CD8-positive, alpha-beta memory T cell (primary cell): ENCODE measurements at regions not wholly inside any gene's neighbourhood (a gene's known extent, or its start where the extent isn't known, plus 50 kb on each side); places are given as distances from the start of the nearest gene placed in this dataset.
A peak's percentile ranks its signal among the peaks of the same experiment; 100 is the strongest.
"Not testable (repeated sequence)": the region's sequence is repeated elsewhere in the genome, so short reads cannot be mapped to it uniquely, and the experiment has no call there.

Experiments
- CTCF ChIA-PET: fragments of 350-600 bp; sonication (Branson Sonifier 250); formaldehyde crosslinking; loops from one replicate; lab custom pipeline; 2021; ENCODE audit warnings: antibody characterized with exemption; lab: Charles Lee
- POLR2A ChIA-PET: fragments of 350-600 bp; sonication (Branson Sonifier 250); formaldehyde crosslinking; loops from one replicate; lab custom pipeline; 2021; ENCODE audit warnings: antibody characterized with exemption; lab: Charles Lee
- DNase-seq, 5 donors: peaks; one replicate each; pipeline versions ENCODE4 v3.0.0 to v3.0.0-alpha.2; 2020 to 2022; ENCODE audit warnings: mixed read lengths in 1 of 5
- H3K27ac ChIP-seq: one replicate; pipeline ENCODE4 v1.7.0; 2013; ENCODE audit warnings: low read depth, mild to moderate bottlenecking, low read length, moderate library complexity
- H3K27me3 ChIP-seq: 2 replicates; pipeline ENCODE4 v1.7.0; 2013; ENCODE audit warnings: low read length, mild to moderate bottlenecking; ENCODE audit not compliant: insufficient read depth, poor library complexity, severe bottlenecking
- H3K36me3 ChIP-seq: 2 replicates; pipeline ENCODE4 v1.7.0; 2013; ENCODE audit warnings: mild to moderate bottlenecking, low read length, moderate library complexity; ENCODE audit not compliant: insufficient read depth
- H3K4me1 ChIP-seq: 2 replicates; pipeline ENCODE4 v1.7.0; 2013; ENCODE audit warnings: mild to moderate bottlenecking, low read length, moderate library complexity; ENCODE audit not compliant: insufficient read depth
- H3K4me3 ChIP-seq: 2 replicates; pipeline ENCODE4 v1.7.0; 2013; ENCODE audit warnings: mild to moderate bottlenecking, low read length
- H3K9me3 ChIP-seq: 2 replicates; pipeline ENCODE4 v1.7.0; 2013; ENCODE audit warnings: mild to moderate bottlenecking, low read length
- H3K27ac Mint-ChIP-seq, 8 donors: one replicate each; pipeline ENCODE4 v1.8.0; 2020 to 2021; ENCODE audit warnings: mixed read lengths in 8 of 8, mild to moderate bottlenecking in 6 of 8, inconsistent platforms in 3 of 8, moderate library complexity in 3 of 8
- H3K27me3 Mint-ChIP-seq, 2 donors: one replicate each; pipeline ENCODE4 v1.8.0; 2020 to 2021; ENCODE audit warnings: mixed read lengths in 2 of 2, mild to moderate bottlenecking in 1 of 2, moderate library complexity in 1 of 2
- H3K36me3 Mint-ChIP-seq, 3 donors: one replicate each; pipeline ENCODE4 v1.8.0; 2020 to 2021; ENCODE audit warnings: mixed read lengths in 3 of 3, inconsistent platforms in 1 of 3, mild to moderate bottlenecking in 1 of 3
- H3K4me1 Mint-ChIP-seq, 3 donors: one replicate each; pipeline ENCODE4 v1.8.0; 2020 to 2021; ENCODE audit warnings: mixed read lengths in 3 of 3, inconsistent platforms in 1 of 3, mild to moderate bottlenecking in 1 of 3
- H3K4me3 Mint-ChIP-seq, 7 donors: one replicate each; pipeline ENCODE4 v1.8.0; 2020 to 2021; ENCODE audit warnings: mixed read lengths in 7 of 7, mild to moderate bottlenecking in 6 of 7, moderate library complexity in 4 of 7, inconsistent platforms in 2 of 7
- H3K9me3 Mint-ChIP-seq, 5 donors: one replicate each; pipeline ENCODE4 v1.8.0; 2020 to 2022; ENCODE audit warnings: mixed read lengths in 5 of 5, mild to moderate bottlenecking in 3 of 5, moderate library complexity in 2 of 5, inconsistent platforms in 1 of 5

DNA sequence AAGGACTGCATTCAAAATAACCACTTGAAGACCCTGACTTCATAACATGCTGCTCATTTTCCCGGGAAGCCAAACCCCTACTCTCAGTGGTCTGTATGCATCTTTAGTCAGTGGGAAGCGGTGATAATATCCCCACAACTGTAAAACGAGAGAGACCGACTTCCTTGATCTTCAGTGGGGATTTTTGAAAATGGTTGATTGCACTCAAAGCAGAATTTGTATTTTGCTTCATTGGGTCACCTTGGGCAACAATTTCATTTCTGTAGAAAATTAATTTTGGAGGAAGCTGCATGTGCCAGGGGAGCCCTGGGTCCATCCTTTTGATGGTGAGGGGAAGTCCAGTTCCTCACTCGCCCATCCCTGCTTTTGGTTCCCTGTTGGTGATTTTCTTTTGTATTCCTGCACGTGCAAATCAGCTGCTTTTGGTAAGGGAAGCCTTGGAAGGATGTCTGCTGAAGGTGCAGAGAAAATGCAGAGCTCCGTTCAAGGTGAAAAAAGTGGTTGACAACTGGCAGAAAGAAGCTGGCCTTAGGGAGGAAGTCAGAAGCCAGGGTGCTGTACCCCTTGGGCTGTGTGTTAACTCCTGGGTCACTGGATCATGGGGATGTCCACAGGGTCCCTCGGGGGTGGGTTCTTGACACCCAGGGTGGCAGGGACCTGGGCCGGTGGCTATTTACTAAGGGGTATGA lies 89.8 kb upstream of the CRYM start:
- not testable (repeated sequence) for H3K27ac ChIP-seq, H3K9me3 ChIP-seq
- peak overlapping the region in 1 of 8 donors; percentile 33 for H3K27ac Mint-ChIP-seq

GRCh38 chr16:21366998-21367397 lies 88.9 kb upstream of the CRYM start:
- H3K27me3 ChIP-seq, H3K36me3 Mint-ChIP-seq, H3K27ac ChIP-seq, H3K4me3 Mint-ChIP-seq, DNase-seq, POLR2A ChIA-PET, H3K9me3 Mint-ChIP-seq, H3K27ac Mint-ChIP-seq, H3K4me1 Mint-ChIP-seq, H3K36me3 ChIP-seq, H3K4me3 ChIP-seq, H3K4me1 ChIP-seq, H3K9me3 ChIP-seq, CTCF ChIA-PET: not testable (repeated sequence)
- peaks cover 1 to 13% of the 10 kb centered on the region in 2 donors for H3K27me3 Mint-ChIP-seq

More for the DNA sequence above, 89.8 kb upstream of the CRYM start:
- H3K4me1 Mint-ChIP-seq, H3K4me3 Mint-ChIP-seq, H3K4me3 ChIP-seq, CTCF ChIA-PET, H3K27me3 Mint-ChIP-seq, DNase-seq, H3K4me1 ChIP-seq, H3K36me3 ChIP-seq, H3K36me3 Mint-ChIP-seq, H3K9me3 Mint-ChIP-seq, H3K27me3 ChIP-seq, POLR2A ChIA-PET: not testable (repeated sequence)

GRCh38 chr16:21365541-21365940 lies 87.5 kb upstream of the CRYM start:
- CTCF ChIA-PET, DNase-seq, H3K27ac Mint-ChIP-seq, H3K4me1 Mint-ChIP-seq, H3K9me3 Mint-ChIP-seq, H3K27me3 ChIP-seq, H3K4me3 ChIP-seq, H3K4me1 ChIP-seq, H3K4me3 Mint-ChIP-seq, H3K36me3 Mint-ChIP-seq, H3K36me3 ChIP-seq, POLR2A ChIA-PET, H3K27ac ChIP-seq, H3K9me3 ChIP-seq: not testable (repeated sequence)
- peaks cover 1 to 13% of the 10 kb centered on the region in 2 donors for H3K27me3 Mint-ChIP-seq

GRCh38 chr16:21363550-21364223 lies 85.6 kb upstream of the CRYM start:
- H3K9me3 Mint-ChIP-seq, H3K27ac ChIP-seq, CTCF ChIA-PET, DNase-seq, H3K36me3 ChIP-seq, H3K27me3 ChIP-seq, H3K27ac Mint-ChIP-seq, H3K4me1 ChIP-seq, H3K4me3 Mint-ChIP-seq, H3K36me3 Mint-ChIP-seq, H3K9me3 ChIP-seq, H3K4me3 ChIP-seq, POLR2A ChIA-PET: not testable (repeated sequence)
- H3K27me3 Mint-ChIP-seq = peaks cover 1 to 17% of the 10 kb centered on the region in 2 donors
- peaks cover 0 to 11% (median 4%) of the 10 kb centered on the region in 3 donors for H3K4me1 Mint-ChIP-seq

DNA sequence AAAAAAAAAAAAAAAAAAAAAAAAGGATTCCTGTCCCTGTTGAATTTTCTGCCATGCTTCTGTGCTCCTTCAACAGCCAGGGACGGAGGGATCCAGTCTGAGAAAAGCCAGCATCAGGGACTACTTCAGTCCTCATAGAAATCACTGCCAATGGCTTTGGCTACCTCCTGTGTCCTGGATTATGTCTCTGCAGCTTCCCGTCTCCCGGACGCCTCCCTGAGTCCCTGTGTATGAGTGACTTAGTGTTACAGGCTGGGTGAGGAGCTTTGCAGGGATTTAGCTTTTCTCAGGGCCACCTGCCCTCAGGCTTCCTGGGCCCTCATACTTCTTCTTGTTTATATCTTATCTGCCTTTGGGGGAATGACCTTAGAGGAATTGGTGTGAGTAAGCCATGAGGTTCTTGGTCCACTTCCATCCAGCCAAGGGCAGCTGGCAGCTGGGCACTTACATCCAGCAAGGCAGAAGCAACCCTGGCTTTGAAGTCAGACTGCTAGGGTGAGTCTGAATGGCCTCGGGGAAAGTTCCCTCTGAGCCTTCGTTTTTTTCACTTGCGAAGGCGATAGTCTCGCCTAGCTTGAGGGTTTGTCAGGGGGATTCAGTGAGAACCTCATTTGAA lies 83.6 kb upstream of the CRYM start:
- H3K4me3 ChIP-seq, POLR2A ChIA-PET, H3K27ac ChIP-seq, H3K9me3 Mint-ChIP-seq, H3K36me3 ChIP-seq, H3K4me1 ChIP-seq, CTCF ChIA-PET, H3K27ac Mint-ChIP-seq, H3K4me3 Mint-ChIP-seq, H3K36me3 Mint-ChIP-seq, DNase-seq, H3K27me3 ChIP-seq, H3K9me3 ChIP-seq: not testable (repeated sequence)
- peaks cover 0 to 11% (median 4%) of the 10 kb centered on the region in 3 donors for H3K4me1 Mint-ChIP-seq
- H3K27me3 Mint-ChIP-seq = peaks cover 1 to 17% of the 10 kb centered on the region in 2 donors

- H3K36me3 ChIP-seq, POLR2A ChIA-PET, H3K27ac ChIP-seq, H3K9me3 ChIP-seq, H3K27ac Mint-ChIP-seq, H3K4me3 ChIP-seq, H3K9me3 Mint-ChIP-seq, H3K4me1 ChIP-seq, H3K27me3 ChIP-seq, H3K36me3 Mint-ChIP-seq, CTCF ChIA-PET, H3K4me3 Mint-ChIP-seq, DNase-seq: not testable (repeated sequence)
- Mint-ChIP-seq H3K27me3 (peaks cover 5 to 21% of the 10 kb centered on the region in 2 donors), H3K4me1 (peaks cover 0 to 11% (median 4%) of the 10 kb centered on the region in 3 donors)
Measured at GRCh38 chr16:21361045-21361444, 83.0 kb upstream of the CRYM start.

DNA sequence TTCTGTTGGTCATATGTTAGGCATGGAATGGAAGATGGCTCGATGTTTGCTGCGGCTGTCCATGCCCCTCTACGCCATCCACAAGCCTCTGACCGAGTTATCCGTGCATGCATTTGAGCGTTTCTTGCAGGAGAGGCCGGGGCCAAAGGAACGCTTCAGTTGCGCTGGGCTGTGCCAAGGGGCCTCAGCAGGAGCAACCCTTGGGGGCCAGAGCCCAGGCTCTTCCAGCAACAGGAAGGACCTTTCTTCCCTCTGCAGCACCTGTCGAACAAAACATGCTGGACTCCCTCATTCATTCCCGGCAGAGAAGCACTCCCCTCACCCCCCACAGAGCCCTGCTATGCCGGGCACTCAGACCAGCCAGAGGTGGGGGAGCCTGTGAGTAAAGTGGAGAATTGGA lies 81.4 kb upstream of the CRYM start:
- H3K9me3 Mint-ChIP-seq, POLR2A ChIA-PET, H3K36me3 ChIP-seq, H3K27ac ChIP-seq, H3K9me3 ChIP-seq, H3K4me3 Mint-ChIP-seq, H3K27me3 ChIP-seq, CTCF ChIA-PET, H3K36me3 Mint-ChIP-seq, H3K4me1 ChIP-seq, DNase-seq, H3K27ac Mint-ChIP-seq, H3K4me3 ChIP-seq: not testable (repeated sequence)
- H3K4me1 Mint-ChIP-seq = peaks cover 0 to 11% (median 4%) of the 10 kb centered on the region in 3 donors
- peaks cover 5 to 23% of the 10 kb centered on the region in 2 donors for H3K27me3 Mint-ChIP-seq

DNA sequence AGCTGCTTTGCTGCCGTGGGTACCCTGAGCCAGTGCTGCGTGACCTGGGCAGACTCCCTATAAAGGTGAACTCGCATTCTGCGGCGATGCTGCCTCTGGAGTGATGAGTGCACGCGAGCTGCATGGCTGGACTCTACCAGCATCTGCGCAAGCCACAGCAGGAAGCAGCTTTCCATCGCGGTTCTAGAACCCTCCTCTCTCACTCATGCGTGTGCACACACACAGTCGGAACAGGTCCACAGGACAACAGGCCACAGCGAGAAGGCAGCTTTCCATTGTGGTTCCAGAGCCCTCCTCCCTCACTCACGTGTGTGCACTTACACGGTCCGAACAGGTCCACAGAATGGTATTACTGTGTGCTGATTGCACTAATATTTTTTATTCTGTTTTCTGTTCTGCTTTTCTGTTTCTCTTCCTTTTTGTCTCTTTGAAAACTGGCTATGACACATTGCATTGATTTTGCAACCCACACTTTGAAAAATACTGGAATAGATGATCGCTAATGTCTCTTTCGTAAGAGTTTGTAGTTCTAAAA lies 80.2 kb upstream of the CRYM start:
- H3K36me3 Mint-ChIP-seq, DNase-seq, H3K27me3 ChIP-seq, H3K27ac Mint-ChIP-seq, H3K36me3 ChIP-seq, H3K4me1 ChIP-seq, H3K9me3 ChIP-seq, H3K9me3 Mint-ChIP-seq, POLR2A ChIA-PET, H3K4me3 Mint-ChIP-seq, H3K27ac ChIP-seq, CTCF ChIA-PET, H3K4me3 ChIP-seq: not testable (repeated sequence)
- H3K4me1 Mint-ChIP-seq = peaks cover 0 to 11% (median 4%) of the 10 kb centered on the region in 3 donors
- H3K27me3 Mint-ChIP-seq = peaks cover 5 to 19% of the 10 kb centered on the region in 2 donors
